DND-41 (cell line): ENCODE measurements at regions not wholly inside any gene's neighbourhood (a gene's known extent, or its start where the extent isn't known, plus 50 kb on each side); places are given as distances from the start of the nearest gene placed in this dataset.

Source experiments
- EZH2 ChIP-seq: IDR thresholded peaks from 3 replicates; pipeline ENCODE4 v1.6.1; 2012; ENCODE audit warnings: borderline replicate concordance, low read depth, mild to moderate bottlenecking, moderate library complexity, low read length, inconsistent platforms; ENCODE audit not compliant: severe bottlenecking
- TF ChIP-seq, protein P1 (sequence below): IDR thresholded peaks from 2 replicates; pipeline ENCODE4 v1.5.1; 2012; ENCODE audit warnings: borderline replicate concordance, low read length, moderate library complexity, mild to moderate bottlenecking; ENCODE audit not compliant: poor library complexity, severe bottlenecking; ENCODE audit errors: extremely low read depth

GRCh38 chr7:46515844-46516590, 594.9 kb upstream of the IGFBP3 start:
- TF ChIP-seq, protein P1, sequence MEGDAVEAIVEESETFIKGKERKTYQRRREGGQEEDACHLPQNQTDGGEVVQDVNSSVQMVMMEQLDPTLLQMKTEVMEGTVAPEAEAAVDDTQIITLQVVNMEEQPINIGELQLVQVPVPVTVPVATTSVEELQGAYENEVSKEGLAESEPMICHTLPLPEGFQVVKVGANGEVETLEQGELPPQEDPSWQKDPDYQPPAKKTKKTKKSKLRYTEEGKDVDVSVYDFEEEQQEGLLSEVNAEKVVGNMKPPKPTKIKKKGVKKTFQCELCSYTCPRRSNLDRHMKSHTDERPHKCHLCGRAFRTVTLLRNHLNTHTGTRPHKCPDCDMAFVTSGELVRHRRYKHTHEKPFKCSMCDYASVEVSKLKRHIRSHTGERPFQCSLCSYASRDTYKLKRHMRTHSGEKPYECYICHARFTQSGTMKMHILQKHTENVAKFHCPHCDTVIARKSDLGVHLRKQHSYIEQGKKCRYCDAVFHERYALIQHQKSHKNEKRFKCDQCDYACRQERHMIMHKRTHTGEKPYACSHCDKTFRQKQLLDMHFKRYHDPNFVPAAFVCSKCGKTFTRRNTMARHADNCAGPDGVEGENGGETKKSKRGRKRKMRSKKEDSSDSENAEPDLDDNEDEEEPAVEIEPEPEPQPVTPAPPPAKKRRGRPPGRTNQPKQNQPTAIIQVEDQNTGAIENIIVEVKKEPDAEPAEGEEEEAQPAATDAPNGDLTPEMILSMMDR: no peak
- no peak for TF ChIP-seq EZH2
